Fibroblast of lung (primary cell): ENCODE measurements at regions not wholly inside any gene's neighbourhood (a gene's known extent, or its start where the extent isn't known, plus 50 kb on each side); places are given as distances from the start of the nearest gene placed in this dataset.

Source experiments
- DNase-seq, 2 donors: peaks; one replicate each; pipeline versions ENCODE4 v3.0.0 to v3.0.0-alpha.2; 2010; ENCODE audit warnings: low read depth in 2 of 2
- H2AFZ ChIP-seq: 2 replicates; pipeline ENCODE4 v1.5.1; 2012; ENCODE audit warnings: low read length, control low read depth, inconsistent platforms
- H3K27ac ChIP-seq: 2 replicates; pipeline ENCODE4 v1.5.1; 2011; ENCODE audit warnings: low read length, control low read depth; ENCODE audit not compliant: insufficient read depth
- H3K27me3 ChIP-seq: 2 replicates; pipeline ENCODE4 v1.5.1; 2011; ENCODE audit warnings: mild to moderate bottlenecking, low read length; ENCODE audit not compliant: control insufficient read depth, insufficient read depth
- H3K36me3 ChIP-seq: 2 replicates; pipeline ENCODE4 v1.5.1; 2011; ENCODE audit warnings: low read length; ENCODE audit not compliant: control insufficient read depth, insufficient read depth
- H3K4me1 ChIP-seq: 2 replicates; pipeline ENCODE4 v1.5.1; 2011; ENCODE audit warnings: low read length; ENCODE audit not compliant: control insufficient read depth, insufficient read depth; ENCODE audit errors: extremely low read depth
- H3K4me2 ChIP-seq: 2 replicates; pipeline ENCODE4 v1.5.1; 2011; ENCODE audit warnings: low read length, control low read depth; ENCODE audit not compliant: insufficient read depth; ENCODE audit errors: extremely low read depth
- H3K4me3 ChIP-seq, 4 experiments: fragments of 200-600 bp in 1 of 4; sonication (generic) in 1 of 4; replicated peaks in 1 of 4; 2 replicates each; pipeline ENCODE4 v1.5.1; 2011 to 2016; ENCODE audit warnings: low read length in 4 of 4, low read depth in 3 of 4, mild to moderate bottlenecking in 3 of 4, control low read depth in 2 of 4, inconsistent platforms in 1 of 4, mixed read lengths in 1 of 4; ENCODE audit not compliant: insufficient read depth in 1 of 4; ENCODE audit errors: control extremely low read depth in 1 of 4
- H3K79me2 ChIP-seq: 2 replicates; pipeline ENCODE4 v1.5.1; 2012; ENCODE audit warnings: mild to moderate bottlenecking, low read length, inconsistent platforms; ENCODE audit not compliant: control insufficient read depth, insufficient read depth
- H3K9ac ChIP-seq: 2 replicates; pipeline ENCODE4 v1.5.1; 2011; ENCODE audit warnings: mild to moderate bottlenecking, low read length, control low read depth; ENCODE audit not compliant: insufficient read depth
- H3K9me3 ChIP-seq: 2 replicates; pipeline ENCODE4 v1.5.1; 2012; ENCODE audit warnings: low read depth, low read length; ENCODE audit not compliant: control insufficient read depth, insufficient read depth
- H4K20me1 ChIP-seq: 2 replicates; pipeline ENCODE4 v1.5.1; 2011; ENCODE audit warnings: low read length; ENCODE audit not compliant: control insufficient read depth, insufficient read depth; ENCODE audit errors: extremely low read depth
- EZH2 ChIP-seq: IDR thresholded peaks from 2 replicates; pipeline ENCODE4 v1.5.1; 2012; ENCODE audit warnings: low read length, control low read depth, mild to moderate bottlenecking; ENCODE audit errors: missing control alignments
- TF ChIP-seq, protein P1 (sequence below), 2 donors: IDR thresholded peaks in 1 of 2; conservative IDR thresholded peaks in 1 of 2; 1 replicate in 1 of 2; 2 replicates in 1 of 2; pipeline ENCODE4 v1.5.1; 2011 to 2012; ENCODE audit warnings: low read length in 2 of 2, control low read depth in 1 of 2, inconsistent platforms in 1 of 2, low read depth in 1 of 2, mild to moderate bottlenecking in 1 of 2

DNA sequence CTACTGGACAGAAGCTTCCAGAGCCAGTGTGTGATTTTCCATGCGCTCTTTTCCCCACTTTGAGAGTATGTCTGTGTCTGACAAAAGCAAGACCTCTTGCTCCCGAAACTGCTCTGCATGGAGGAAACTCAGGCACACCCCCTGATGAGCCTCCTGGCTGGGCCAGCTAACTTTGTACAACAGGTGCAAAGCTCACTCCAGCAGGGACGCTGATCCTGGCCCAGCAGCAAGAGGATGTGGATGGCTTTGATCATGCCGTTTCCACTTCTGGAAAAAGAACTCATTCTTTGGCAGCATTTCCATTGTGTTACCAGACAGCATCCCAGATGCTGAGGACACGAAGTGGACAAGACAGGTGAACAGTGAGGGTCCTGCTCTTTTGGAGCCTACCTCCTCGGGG, 103.1 kb downstream of the TLR5 start:
- TF ChIP-seq, protein P1, sequence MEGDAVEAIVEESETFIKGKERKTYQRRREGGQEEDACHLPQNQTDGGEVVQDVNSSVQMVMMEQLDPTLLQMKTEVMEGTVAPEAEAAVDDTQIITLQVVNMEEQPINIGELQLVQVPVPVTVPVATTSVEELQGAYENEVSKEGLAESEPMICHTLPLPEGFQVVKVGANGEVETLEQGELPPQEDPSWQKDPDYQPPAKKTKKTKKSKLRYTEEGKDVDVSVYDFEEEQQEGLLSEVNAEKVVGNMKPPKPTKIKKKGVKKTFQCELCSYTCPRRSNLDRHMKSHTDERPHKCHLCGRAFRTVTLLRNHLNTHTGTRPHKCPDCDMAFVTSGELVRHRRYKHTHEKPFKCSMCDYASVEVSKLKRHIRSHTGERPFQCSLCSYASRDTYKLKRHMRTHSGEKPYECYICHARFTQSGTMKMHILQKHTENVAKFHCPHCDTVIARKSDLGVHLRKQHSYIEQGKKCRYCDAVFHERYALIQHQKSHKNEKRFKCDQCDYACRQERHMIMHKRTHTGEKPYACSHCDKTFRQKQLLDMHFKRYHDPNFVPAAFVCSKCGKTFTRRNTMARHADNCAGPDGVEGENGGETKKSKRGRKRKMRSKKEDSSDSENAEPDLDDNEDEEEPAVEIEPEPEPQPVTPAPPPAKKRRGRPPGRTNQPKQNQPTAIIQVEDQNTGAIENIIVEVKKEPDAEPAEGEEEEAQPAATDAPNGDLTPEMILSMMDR (conservative IDR thresholded peaks at IDR 0.05 in 1 of 2, IDR thresholded peaks at IDR 0.05 in 1 of 2; ENCODE audit: low read depth in 1 of 2, low read length in 2 of 2): no peak
- no peak for TF ChIP-seq EZH2
- no peaks in the 10 kb centered on the region for H3K36me3 ChIP-seq
- H3K9ac ChIP-seq: no peak overlapping the region
- H3K27ac ChIP-seq: no peak overlapping the region
- no peaks in the 10 kb centered on the region for H3K79me2 ChIP-seq
- H3K4me1 ChIP-seq: no peaks in the 10 kb centered on the region
- no peaks in the 10 kb centered on the region for H3K9me3 ChIP-seq
- H3K4me2 ChIP-seq: no peak overlapping the region
- no peak overlapping the region for H3K4me3 ChIP-seq
- H3K27me3 ChIP-seq: no peaks in the 10 kb centered on the region
- H2AFZ ChIP-seq: no peak overlapping the region
- DNase-seq: no peak
- H4K20me1 ChIP-seq: no peaks in the 10 kb centered on the region

DNA sequence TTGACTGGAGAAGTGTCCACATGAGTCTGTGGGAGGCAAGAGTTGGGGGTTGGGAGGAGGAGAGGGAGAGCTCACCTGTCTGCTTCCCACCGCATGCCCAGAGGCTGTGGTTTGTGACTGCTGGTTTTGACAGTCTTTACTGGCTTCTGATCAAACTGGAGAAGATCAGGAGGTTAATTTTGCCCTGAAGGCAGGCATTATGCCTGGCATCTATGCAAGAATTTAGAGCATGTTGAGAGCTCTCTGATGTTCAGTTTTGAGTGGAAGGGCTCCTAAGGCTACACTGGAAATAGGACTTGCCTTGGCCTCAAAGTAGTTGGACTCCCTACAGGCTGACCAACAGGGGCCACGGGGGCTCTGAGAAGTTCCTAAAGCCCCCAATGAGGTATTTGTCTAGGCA, 101.6 kb downstream of the TLR5 start:
- no peak overlapping the region for H3K9ac ChIP-seq
- H3K9me3 ChIP-seq: no peaks in the 10 kb centered on the region
- no peak overlapping the region for H3K27ac ChIP-seq
- DNase-seq: no peak
- no peak overlapping the region for H3K4me3 ChIP-seq
- no peak overlapping the region for H2AFZ ChIP-seq
- TF ChIP-seq EZH2: no peak
- TF ChIP-seq, protein P1 (conservative IDR thresholded peaks at IDR 0.05 in 1 of 2, IDR thresholded peaks at IDR 0.05 in 1 of 2; ENCODE audit: low read depth in 1 of 2, low read length in 2 of 2): no peak
- no peaks in the 10 kb centered on the region for H3K27me3 ChIP-seq
- no peaks in the 10 kb centered on the region for H3K79me2 ChIP-seq
- H3K4me1 ChIP-seq: no peaks in the 10 kb centered on the region
- no peaks in the 10 kb centered on the region for H4K20me1 ChIP-seq
- H3K36me3 ChIP-seq: no peaks in the 10 kb centered on the region
- H3K4me2 ChIP-seq: no peak overlapping the region

DNA sequence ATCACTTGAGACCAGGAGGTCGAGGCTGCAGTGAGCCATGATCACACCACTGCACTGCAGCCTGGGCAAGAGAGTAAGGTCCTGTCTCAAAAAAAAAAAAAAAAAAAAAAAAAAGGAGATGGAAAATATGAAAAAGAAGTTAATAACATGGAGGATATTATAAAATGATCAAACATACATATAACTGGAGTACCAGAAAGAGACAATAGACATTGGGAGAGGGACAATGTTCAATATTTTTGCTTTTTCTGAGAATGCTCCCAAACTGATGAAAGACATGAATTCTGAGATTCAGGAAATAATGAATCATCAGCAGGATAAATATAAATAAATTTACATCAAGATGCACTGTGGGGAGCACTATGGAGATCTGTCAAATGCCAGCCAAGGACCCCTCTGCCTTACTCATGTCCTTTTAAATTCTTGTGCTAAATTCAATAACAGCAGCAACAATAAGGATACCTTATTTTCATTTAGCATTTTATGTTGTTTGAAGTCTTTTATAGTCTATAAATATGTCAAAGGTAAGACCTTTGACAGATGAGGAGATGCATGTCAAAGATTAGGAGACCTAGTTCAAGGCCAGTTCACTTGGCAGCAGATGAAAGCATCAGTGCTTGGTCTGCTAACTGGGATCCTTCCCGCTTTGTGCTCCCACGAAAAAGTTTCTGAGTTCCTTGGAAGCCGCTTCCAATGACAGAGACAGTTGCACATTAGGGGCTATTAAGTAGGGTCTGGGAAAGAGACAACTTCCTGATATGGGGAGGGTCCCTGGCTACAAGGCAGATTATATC, 97.7 kb downstream of the TLR5 start:
- Histone ChIP-seq H3K79me2 (no peaks in the 10 kb centered on the region), H3K4me2 (no peak overlapping the region), H3K27me3 (no peaks in the 10 kb centered on the region), H3K9me3 (no peaks in the 10 kb centered on the region), H3K27ac (no peak overlapping the region), H2AFZ (no peak overlapping the region), H3K4me3 (no peak overlapping the region), H3K36me3 (no peaks in the 10 kb centered on the region), H3K4me1 (no peaks in the 10 kb centered on the region), H3K9ac (no peak overlapping the region), H4K20me1 (no peaks in the 10 kb centered on the region)
- no peak for DNase-seq
- TF ChIP-seq, protein P1 (conservative IDR thresholded peaks at IDR 0.05 in 1 of 2, IDR thresholded peaks at IDR 0.05 in 1 of 2; ENCODE audit: low read depth in 1 of 2, low read length in 2 of 2): no peak
- TF ChIP-seq EZH2: no peak
